ENCODE measurements at regions not wholly inside any gene's neighbourhood (a gene's known extent, or its start where the extent isn't known, plus 50 kb on each side); places are given as distances from the start of the nearest gene placed in this dataset.

GRCh38 chr12:63326260-63326659 is 175.3 kb upstream of the AVPR1A start:
- H3K4me3 ChIP-seq (ENCODE audit: control insufficient read depth, low read depth, low read length): no peak overlapping the region
- no peak for TF ChIP-seq CTCF (IDR thresholded peaks at IDR 0.05; ENCODE audit: control insufficient read depth, insufficient read depth, low read depth, low read length, missing control alignments)
- DNase-seq (ENCODE audit: low read depth): no peak

GRCh38 chr12:63325757-63326156 is 174.8 kb upstream of the AVPR1A start:
- TF ChIP-seq CTCF (IDR thresholded peaks at IDR 0.05; ENCODE audit: control insufficient read depth, insufficient read depth, low read depth, low read length, missing control alignments): no peak
- no peak for DNase-seq (ENCODE audit: low read depth)
- no peak overlapping the region for H3K4me3 ChIP-seq (ENCODE audit: control insufficient read depth, low read depth, low read length)

GRCh38 chr12:63323942-63324341 is 172.9 kb upstream of the AVPR1A start:
- no peak overlapping the region for H3K4me3 ChIP-seq (ENCODE audit: control insufficient read depth, low read depth, low read length)
- TF ChIP-seq CTCF (IDR thresholded peaks at IDR 0.05; ENCODE audit: control insufficient read depth, insufficient read depth, low read depth, low read length, missing control alignments): no peak
- DNase-seq (ENCODE audit: low read depth): no peak

GRCh38 chr12:63321373-63321772 is 170.4 kb upstream of the AVPR1A start:
- no peak for TF ChIP-seq CTCF (IDR thresholded peaks at IDR 0.05; ENCODE audit: control insufficient read depth, insufficient read depth, low read depth, low read length, missing control alignments)
- H3K4me3 ChIP-seq (ENCODE audit: control insufficient read depth, low read depth, low read length): no peak overlapping the region
- DNase-seq (ENCODE audit: low read depth): no peak

- no peak overlapping the region for H3K4me3 ChIP-seq (ENCODE audit: control insufficient read depth, low read depth, low read length)
- DNase-seq (ENCODE audit: low read depth): no peak
- no peak for TF ChIP-seq CTCF (IDR thresholded peaks at IDR 0.05; ENCODE audit: control insufficient read depth, insufficient read depth, low read depth, low read length, missing control alignments)
Observed at GRCh38 chr12:63319936-63320633, 169.1 kb upstream of the AVPR1A start.

GRCh38 chr12:63319386-63319785 is 168.4 kb upstream of the AVPR1A start:
- no peak overlapping the region for H3K4me3 ChIP-seq (ENCODE audit: control insufficient read depth, low read depth, low read length)
- no peak for TF ChIP-seq CTCF (IDR thresholded peaks at IDR 0.05; ENCODE audit: control insufficient read depth, insufficient read depth, low read depth, low read length, missing control alignments)
- no peak for DNase-seq (ENCODE audit: low read depth)
